ENCODE measurements at regions not wholly inside any gene's neighbourhood (a gene's known extent, or its start where the extent isn't known, plus 50 kb on each side); places are given as distances from the start of the nearest gene placed in this dataset.

GRCh38 chr4:26140150-26140898 lies 180.5 kb upstream of the RBPJ start:
- Histone ChIP-seq H2AFZ (ENCODE audit: low read length) (no peak overlapping the region), H4K8ac (ENCODE audit: extremely low read depth, insufficient read depth, low read length) (no peak overlapping the region), H4K20me1 (replicated peaks in 1 of 2; ENCODE audit: control insufficient read depth in 1 of 2, insufficient read depth in 2 of 2, low read length in 2 of 2) (no peaks in the 10 kb centered on the region), H3K27me3 (replicated peaks in 1 of 4; ENCODE audit: control insufficient read depth in 3 of 4, extremely low read depth in 1 of 4, insufficient read depth in 3 of 4, low read length in 3 of 4) (no peaks in the 10 kb centered on the region), H3K4ac (replicated peaks; ENCODE audit: insufficient read length, low read depth, low read length) (no peak overlapping the region), H3K4me2 (ENCODE audit: insufficient read depth in 1 of 2, low read depth in 2 of 2, low read length in 2 of 2) (no peak overlapping the region), H3K79me2 (ENCODE audit: control insufficient read depth in 1 of 2, insufficient read depth in 2 of 2, low read length in 2 of 2) (no peaks in the 10 kb centered on the region), H3K9ac (replicated peaks in 1 of 4; ENCODE audit: extremely low read depth in 1 of 4, low read depth in 3 of 4, low read length in 3 of 4) (no peak overlapping the region), H3K14ac (ENCODE audit: insufficient read length) (no peak overlapping the region), H4K5ac (ENCODE audit: insufficient read length, low read depth, low read length) (no peak overlapping the region), H3K9me3 (ENCODE audit: insufficient read depth in 2 of 2, low read depth in 1 of 2, low read length in 1 of 2) (no peaks in the 10 kb centered on the region; a peak in 1 of 4 replicates), H2BK120ac (replicated peaks; ENCODE audit: low read depth, low read length) (no peak overlapping the region), H3K23me2 (ENCODE audit: low read depth, low read length) (no peaks in the 10 kb centered on the region), H4K91ac (replicated peaks; ENCODE audit: insufficient read length, low read length) (peak overlapping the region; percentile 29), H3K4me1 (replicated peaks in 1 of 4; ENCODE audit: control insufficient read depth in 3 of 4, insufficient read depth in 4 of 4, low read length in 3 of 4) (peaks cover 0 to 3% (median 0%) of the 10 kb centered on the region in 4 experiments; a peak in 2 of 7 replicates), H3K56ac (replicated peaks; ENCODE audit: insufficient read length, low read depth, low read length) (no peak overlapping the region), H3K23ac (ENCODE audit: insufficient read length) (no peak overlapping the region), H2BK20ac (ENCODE audit: low read length) (no peak overlapping the region), H2BK5ac (ENCODE audit: low read depth, low read length) (no peak overlapping the region), H2BK12ac (ENCODE audit: low read depth, low read length) (no peak overlapping the region), H3K18ac (ENCODE audit: extremely low read depth, low read length) (0 out of 2 replicates have a peak overlapping the region, but pooled peaks have one; percentile 3), H2AK5ac (ENCODE audit: low read depth, low read length) (no peak overlapping the region), H2BK15ac (ENCODE audit: low read length) (no peak overlapping the region; the same call in 1 of the 2 replicates), H3K4me3 (ENCODE audit: extremely low read depth in 1 of 4, insufficient read depth in 2 of 4, low read depth in 3 of 4, low read length in 4 of 4) (no peak overlapping the region), H3K36me3 (ENCODE audit: control insufficient read depth in 2 of 4, insufficient read depth in 4 of 4, low read length in 3 of 4) (no peaks in the 10 kb centered on the region), H3K79me1 (ENCODE audit: low read depth, low read length) (no peaks in the 10 kb centered on the region), H3K27ac (ENCODE audit: low read depth, low read length) (no peak overlapping the region)
- DNase-seq (ENCODE audit: low read depth in 1 of 2, low spot score in 2 of 2) = no peak
- ChIA-PET CTCF (ENCODE audit: partially characterized antibody) (interaction anchor here (1.0 to 3.7 kb wide), 6 partner anchors 14 to 214 kb away, joined by 3 to 16 read pairs (median 5); no protein-coding TSS in a partner anchor), POLR2A (ENCODE audit: partially characterized antibody) (no interaction called here)
- FAIRE-seq = peak; percentile 36
- 83% methylated on average over 7 of the region's 8 CpGs; no CpG with 5 or more reads in 1 of the 2 experiments for whole genome bisulfite sequencing, 2 experiments (ENCODE audit: extremely low coverage in 1 of 2, insufficient coverage in 1 of 2, insufficient read length in 1 of 2, insufficient replicate concordance in 2 of 2, low coverage in 1 of 2, low lambda C conversion rate in 2 of 2, missing lambda C conversion rate in 1 of 2)
- TF ChIP-seq SRF (IDR thresholded peaks at IDR 0.05; ENCODE audit: low read depth, low read length) = 0 out of 2 replicates have a peak, but pooled peaks have one; percentile 25
- no peak for TF ChIP-seq KDM1A (IDR thresholded peaks at IDR 0.05; ENCODE audit: borderline replicate concordance, low read length)
- TF ChIP-seq YY1 (IDR thresholded peaks at IDR 0.05; ENCODE audit: low read depth, low read length) = 0 out of 2 replicates have a peak, but pooled peaks have one; percentile 9

Measured in H1 (cell line).